ENCODE measurements at regions not wholly inside any gene's neighbourhood (a gene's known extent, or its start where the extent isn't known, plus 50 kb on each side); places are given as distances from the start of the nearest gene placed in this dataset.
A peak's percentile ranks its signal among the peaks of the same experiment; 100 is the strongest.
"Not testable (repeated sequence)": the region's sequence is repeated elsewhere in the genome, so short reads cannot be mapped to it uniquely, and the experiment has no call there.

DNA sequence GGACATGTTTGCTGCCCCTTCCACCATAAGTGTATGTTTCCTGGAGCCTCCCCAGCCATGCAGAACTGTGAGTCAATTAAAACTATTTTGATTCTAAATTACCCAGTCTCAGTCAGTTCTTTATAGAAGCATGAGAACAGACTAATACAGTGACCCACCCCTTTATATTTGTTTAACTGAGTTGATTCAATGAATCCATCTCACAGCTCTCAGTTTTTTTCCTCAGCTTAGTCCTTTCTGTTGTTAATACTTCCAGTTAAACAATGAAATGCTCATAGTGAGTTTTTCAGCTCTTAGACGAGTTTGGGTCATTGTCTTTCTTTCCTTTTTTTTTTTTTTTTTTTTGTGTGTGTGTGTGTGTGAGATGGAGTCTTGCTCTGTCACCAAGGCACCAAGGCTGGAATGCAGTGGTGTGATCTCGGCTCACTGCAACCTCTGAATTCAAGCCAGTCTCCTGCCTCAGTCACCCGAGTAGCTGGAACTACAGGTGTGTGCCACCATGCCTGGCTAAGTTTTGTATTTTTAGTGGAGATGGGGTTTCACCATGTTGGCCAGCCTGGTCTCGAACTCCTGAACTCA is 627.4 kb downstream of the SPATA31A7 start:
- H3K27ac ChIP-seq; H3K4me3 ChIP-seq; in situ Hi-C loops (cut with MboI; ENCODE audit: low pct_unique_long_range_greater_than_20kb in 2 of 9, low sequenced_read_pairs in 9 of 9, unreplicated experiment in 9 of 9); H3K4me1 ChIP-seq (replicated peaks in 1 of 2): not testable (repeated sequence)
- ATAC-seq (replicated peaks in 6 of 8) = peak in 4 of 8 experiments; percentile 22 to 93 (median 68)
- no CpG with 5 or more reads among the region's 4 CpGs for WGBS, 10 experiments

GRCh38 chr9:61853624-61854259 is 663.9 kb downstream of the SPATA31A7 start:
- H3K4me3 ChIP-seq; H3K27ac ChIP-seq; H3K4me1 ChIP-seq (replicated peaks in 1 of 2); in situ Hi-C loops (cut with MboI; ENCODE audit: low pct_unique_long_range_greater_than_20kb in 2 of 9, low sequenced_read_pairs in 9 of 9, unreplicated experiment in 9 of 9): not testable (repeated sequence)
- WGBS, 10 experiments = no CpG with 5 or more reads among the region's 40 CpGs
- peak; percentile 61 to 84 (median 70) for ATAC-seq (replicated peaks in 6 of 8)

DNA sequence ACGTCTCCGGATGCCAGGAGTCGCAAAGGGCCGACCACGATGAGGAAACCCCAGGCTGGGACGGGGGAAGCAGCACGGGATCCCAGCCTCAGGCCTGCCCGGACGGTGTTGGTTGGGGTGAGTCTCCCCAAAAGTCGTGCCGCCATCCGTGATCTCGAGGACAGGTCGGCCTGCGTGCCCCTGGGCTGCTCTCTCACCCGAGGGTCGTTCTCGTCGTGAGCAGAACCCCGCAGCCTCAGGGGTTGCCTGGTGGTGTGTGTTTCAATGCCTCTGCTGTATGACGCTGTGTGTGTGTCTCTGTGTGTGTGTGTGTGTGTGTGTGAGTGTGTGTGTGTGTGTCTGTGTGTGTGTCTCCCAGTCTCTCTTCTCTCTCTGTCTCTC is 664.4 kb downstream of the SPATA31A7 start:
- in situ Hi-C loops (cut with MboI; ENCODE audit: low pct_unique_long_range_greater_than_20kb in 2 of 9, low sequenced_read_pairs in 9 of 9, unreplicated experiment in 9 of 9); H3K4me1 ChIP-seq (replicated peaks in 1 of 2); ATAC-seq (replicated peaks in 6 of 8); H3K4me3 ChIP-seq; H3K27ac ChIP-seq: not testable (repeated sequence)
- WGBS, 10 experiments = no CpG with 5 or more reads among the region's 21 CpGs

DNA sequence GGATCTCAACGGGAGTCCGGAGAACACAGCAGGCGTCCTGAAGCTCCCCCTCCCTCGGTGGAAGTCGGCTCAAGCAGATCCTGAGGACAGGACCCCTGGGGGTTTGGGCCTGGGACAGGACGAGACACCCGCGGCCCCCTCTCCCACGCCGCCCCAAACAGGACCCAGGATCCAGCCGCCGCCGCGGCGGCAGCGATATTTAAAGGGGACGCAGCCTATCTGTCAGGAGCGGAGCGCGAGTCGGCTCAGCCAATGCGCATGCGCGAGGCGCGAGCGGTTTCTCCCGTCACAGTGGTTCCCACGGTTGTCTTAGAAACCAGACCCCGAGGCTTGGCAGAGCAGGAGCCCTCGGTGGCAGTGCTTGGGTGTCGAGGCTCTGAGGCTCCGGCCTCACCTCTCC is 666.4 kb downstream of the SPATA31A7 start:
- no CpG with 5 or more reads among the region's 33 CpGs for WGBS, 10 experiments
- H3K4me3 ChIP-seq; H3K27ac ChIP-seq; H3K4me1 ChIP-seq (replicated peaks in 1 of 2); in situ Hi-C loops (cut with MboI; ENCODE audit: low pct_unique_long_range_greater_than_20kb in 2 of 9, low sequenced_read_pairs in 9 of 9, unreplicated experiment in 9 of 9): not testable (repeated sequence)
- ATAC-seq (replicated peaks in 6 of 8) = peak; percentile 79 to 92 (median 88)

DNA sequence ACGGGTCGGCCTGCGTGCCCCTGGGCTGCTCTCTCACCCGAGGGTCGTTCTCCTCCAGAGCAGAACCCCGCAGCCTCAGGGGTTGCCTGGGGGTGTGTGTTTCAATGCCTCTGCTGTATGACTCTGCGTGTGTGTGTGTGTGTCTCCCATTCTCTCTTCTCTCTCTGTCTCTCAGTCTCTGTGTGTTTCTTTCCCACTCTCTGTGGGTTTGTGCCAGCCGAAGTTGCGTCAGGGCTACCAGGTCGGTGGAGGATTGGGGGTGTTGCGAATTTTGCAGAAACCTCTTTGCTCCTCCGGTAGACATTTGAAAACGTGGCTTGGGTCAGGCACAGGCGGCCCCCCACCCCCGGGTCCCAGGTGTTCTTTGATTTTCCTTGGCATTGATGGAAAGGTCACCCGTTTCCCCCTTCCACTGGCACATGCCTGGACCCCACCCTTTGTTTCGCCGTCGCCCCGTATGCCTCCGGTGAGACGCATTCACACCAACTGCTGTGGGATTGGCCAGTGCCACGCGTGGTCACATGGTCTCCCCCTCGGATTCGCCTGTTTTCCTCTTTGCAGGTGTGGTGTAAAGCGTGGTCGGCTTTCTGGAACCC is 667.1 kb downstream of the SPATA31A7 start:
- H3K27ac ChIP-seq; H3K4me1 ChIP-seq (replicated peaks in 1 of 2); H3K4me3 ChIP-seq; ATAC-seq (replicated peaks in 6 of 8); in situ Hi-C loops (cut with MboI; ENCODE audit: low pct_unique_long_range_greater_than_20kb in 2 of 9, low sequenced_read_pairs in 9 of 9, unreplicated experiment in 9 of 9): not testable (repeated sequence)
- no CpG with 5 or more reads among the region's 28 CpGs for WGBS, 10 experiments

- H3K27ac ChIP-seq; H3K4me3 ChIP-seq; H3K4me1 ChIP-seq (replicated peaks in 1 of 2); in situ Hi-C loops (cut with MboI; ENCODE audit: low pct_unique_long_range_greater_than_20kb in 2 of 9, low sequenced_read_pairs in 9 of 9, unreplicated experiment in 9 of 9): not testable (repeated sequence)
- ATAC-seq (replicated peaks in 6 of 8) = peak; percentile 78 to 89 (median 81)
- no CpG with 5 or more reads among the region's 42 CpGs for WGBS, 10 experiments
Observed at GRCh38 chr9:61857709-61858351, 668.0 kb downstream of the SPATA31A7 start.

GRCh38 chr9:61862431-61862971 is 672.7 kb downstream of the SPATA31A7 start:
- in situ Hi-C loops (cut with MboI; ENCODE audit: low pct_unique_long_range_greater_than_20kb in 2 of 9, low sequenced_read_pairs in 9 of 9, unreplicated experiment in 9 of 9); H3K27ac ChIP-seq; H3K4me1 ChIP-seq (replicated peaks in 1 of 2); H3K4me3 ChIP-seq: not testable (repeated sequence)
- ATAC-seq (replicated peaks in 6 of 8) = peak in 3 of 8 experiments; percentile 32 to 51 (median 49)
- no CpG with 5 or more reads among the region's 29 CpGs for WGBS, 10 experiments

- no CpG with 5 or more reads among the region's 7 CpGs for WGBS, 10 experiments
- in situ Hi-C loops (cut with MboI; ENCODE audit: low pct_unique_long_range_greater_than_20kb in 2 of 9, low sequenced_read_pairs in 9 of 9, unreplicated experiment in 9 of 9) = not testable (repeated sequence)
Observed at GRCh38 chr9:61864463-61864862, 674.6 kb downstream of the SPATA31A7 start.

DNA sequence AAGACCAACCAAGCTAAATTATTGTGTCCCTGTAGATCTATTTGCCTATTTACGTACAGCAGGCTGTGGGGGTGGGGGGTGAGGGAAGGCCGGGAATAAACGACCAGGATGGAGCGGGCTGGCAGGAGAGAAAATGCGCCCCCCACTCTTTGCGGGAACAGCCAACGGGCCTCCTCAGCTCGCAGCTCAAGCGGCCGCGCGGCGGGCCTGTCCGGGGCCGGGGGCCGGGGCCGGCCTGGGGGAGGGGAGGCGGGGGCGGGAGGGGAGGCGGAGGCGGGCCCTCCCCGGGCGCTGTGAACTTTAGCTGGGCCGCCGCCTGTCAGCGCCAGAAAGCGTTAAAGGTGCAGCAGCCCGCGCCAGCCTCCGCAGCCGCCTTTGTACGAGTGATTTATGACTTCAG is 679.1 kb downstream of the SPATA31A7 start:
- WGBS, 10 experiments = no CpG with 5 or more reads among the region's 32 CpGs
- ATAC-seq (replicated peaks in 6 of 8) = peak in 5 of 8 experiments; percentile 70 to 100 (median 99)
- H3K4me3 ChIP-seq; H3K27ac ChIP-seq; H3K4me1 ChIP-seq (replicated peaks in 1 of 2); in situ Hi-C loops (cut with MboI; ENCODE audit: low pct_unique_long_range_greater_than_20kb in 2 of 9, low sequenced_read_pairs in 9 of 9, unreplicated experiment in 9 of 9): not testable (repeated sequence)

More at GRCh38 chr9:61864463-61864862, 674.6 kb downstream of the SPATA31A7 start:
- ATAC-seq (replicated peaks in 6 of 8); H3K4me1 ChIP-seq (replicated peaks in 1 of 2); H3K4me3 ChIP-seq; H3K27ac ChIP-seq: not testable (repeated sequence)

DNA sequence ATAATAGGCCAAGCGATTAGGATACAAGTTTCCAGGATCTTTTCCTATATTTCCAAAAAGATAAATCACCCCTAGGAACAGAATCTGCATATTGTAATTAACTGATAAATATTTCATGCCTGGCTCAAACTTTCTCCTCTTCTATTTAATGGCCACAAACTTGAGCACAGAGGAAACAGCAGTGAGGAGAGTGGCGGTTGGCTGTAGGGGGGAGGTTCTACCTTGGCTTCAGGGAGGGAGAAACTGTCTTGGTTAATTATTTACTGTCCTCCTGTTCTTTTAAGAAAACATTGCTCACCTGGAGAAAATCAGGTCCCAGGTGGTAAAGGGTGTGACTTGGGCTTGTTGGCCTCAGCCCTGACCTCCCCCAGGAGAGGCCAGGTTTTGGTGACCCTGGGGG is 682.5 kb downstream of the SPATA31A7 start:
- in situ Hi-C loops (cut with MboI; ENCODE audit: low pct_unique_long_range_greater_than_20kb in 2 of 9, low sequenced_read_pairs in 9 of 9, unreplicated experiment in 9 of 9); H3K27ac ChIP-seq: not testable (repeated sequence)
- WGBS, 10 experiments = no CpG with 5 or more reads among the region's 2 CpGs

More for the DNA sequence above, 682.5 kb downstream of the SPATA31A7 start:
- not testable (repeated sequence) for H3K4me3 ChIP-seq; H3K4me1 ChIP-seq (replicated peaks in 1 of 2); ATAC-seq (replicated peaks in 6 of 8)

All from motor neuron (in vitro differentiated cells).